K562 (cell line): ENCODE measurements at regions not wholly inside any gene's neighbourhood (a gene's known extent, or its start where the extent isn't known, plus 50 kb on each side); places are given as distances from the start of the nearest gene placed in this dataset.

Experiments used
- ATAC-seq: fragments of 200-7000 bp; cut with Tn5 transposase; 3 replicates; pipeline ENCODE4 v1.9.1; 2020; ENCODE audit warnings: moderate library complexity
- BruUV-seq: library from RNA; stranded (reverse); fragments of 400-500 nt; replicated peaks from 2 replicates; lab custom pipeline; 2021; lab: Mats Ljungman, UMichigan
- CTCF ChIA-PET: fragments of 300-600 bp; formaldehyde crosslinking; extraction: SDS; loops from one replicate; lab custom pipeline; 2021; ENCODE audit warnings: low intra/inter-chr PET ratio; lab: Yijun Ruan, JAX
- POLR2A ChIA-PET: fragments of 300-600, 350-650 bp; sonication (Branson Sonifier 250); formaldehyde crosslinking; extraction: SDS; loops from one replicate; lab custom pipeline; 2021; ENCODE audit warnings: antibody characterized with exemption, inconsistent platforms; lab: Yijun Ruan, JAX
- DNase-seq, 4 experiments: peaks; one replicate each; pipeline versions ENCODE4 v3.0.0 to v3.0.0-alpha.2; 2011 to 2018; ENCODE audit warnings: low spot score in 3 of 4, mixed read lengths in 3 of 4; ENCODE audit errors: extremely low read depth in 1 of 4
- FAIRE-seq: peaks from 2 replicates; lab custom pipeline; 2011; peaks lifted over from hg19 to GRCh38; lab: Jason Lieb, UNC
- H2AFZ ChIP-seq: 2 replicates; pipeline ENCODE4 v1.6.0; 2011; ENCODE audit warnings: low read depth, low read length, control low read depth, inconsistent platforms
- H3K27ac ChIP-seq: fragments of 200-600 bp; 3 replicates; pipeline ENCODE4 v1.8.0; 2011; ENCODE audit warnings: low read depth, mild to moderate bottlenecking, control low read depth, inconsistent platforms, low read length, moderate library complexity, mixed read lengths; ENCODE audit errors: extremely low read depth
- H3K27me3 ChIP-seq, 2 experiments: fragments of 300-600 bp in 1 of 2; 2 replicates in 1 of 2; 3 replicates in 1 of 2; pipeline versions ENCODE4 v1.6.0 to v1.8.0; 2011; ENCODE audit warnings: inconsistent platforms in 2 of 2, low read length in 2 of 2, mild to moderate bottlenecking in 1 of 2, mixed read lengths in 1 of 2, moderate library complexity in 1 of 2; ENCODE audit not compliant: control insufficient read depth in 2 of 2, insufficient read depth in 2 of 2
- H3K36me3 ChIP-seq: fragments of 300-600 bp; 3 replicates; pipeline ENCODE4 v1.8.0; 2011; ENCODE audit warnings: mild to moderate bottlenecking, low read length, inconsistent platforms; ENCODE audit not compliant: control insufficient read depth, insufficient read depth
- H3K4me1 ChIP-seq, 2 experiments: fragments of 200-600 bp in 1 of 2; replicated peaks in 1 of 2; 2 replicates in 1 of 2; 3 replicates in 1 of 2; pipeline versions ENCODE4 v1.5.1 to v1.8.0; 2011; ENCODE audit warnings: inconsistent platforms in 2 of 2, low read length in 2 of 2, mild to moderate bottlenecking in 1 of 2, mixed read lengths in 1 of 2, moderate library complexity in 1 of 2; ENCODE audit not compliant: control insufficient read depth in 2 of 2, insufficient read depth in 2 of 2
- H3K4me2 ChIP-seq: 2 replicates; pipeline ENCODE4 v1.6.1; 2011; ENCODE audit warnings: low read length, control low read depth, inconsistent platforms, mixed read lengths; ENCODE audit not compliant: insufficient read depth
- H3K4me3 ChIP-seq: fragments of 200-600 bp; sonication (generic), shearing (Covaris generic); 2 replicates; pipeline ENCODE4 v1.5.1; 2016; ENCODE audit warnings: control low read depth, inconsistent platforms
- H3K79me2 ChIP-seq: fragments of 200-600 bp; 3 replicates; pipeline ENCODE4 v1.8.0; 2011; ENCODE audit warnings: low read length, inconsistent platforms; ENCODE audit not compliant: control insufficient read depth, insufficient read depth
- H3K9ac ChIP-seq, 2 experiments: 2 replicates each; pipeline versions ENCODE4 v1.6.0 to v1.6.1; 2011; ENCODE audit warnings: low read depth in 2 of 2, low read length in 2 of 2, control low read depth in 1 of 2, inconsistent platforms in 1 of 2, mild to moderate bottlenecking in 1 of 2, mixed read lengths in 1 of 2; ENCODE audit not compliant: insufficient read depth in 1 of 2
- H3K9me1 ChIP-seq: one replicate; pipeline ENCODE4 v1.6.0; 2011; ENCODE audit warnings: inconsistent platforms, mild to moderate bottlenecking, low read length, moderate library complexity; ENCODE audit not compliant: control insufficient read depth, insufficient read depth
- H3K9me3 ChIP-seq: replicated peaks from 2 replicates; pipeline ENCODE4 v1.5.1; 2011; ENCODE audit warnings: low read depth, low read length, inconsistent platforms; ENCODE audit not compliant: control insufficient read depth, insufficient read depth
- H4K20me1 ChIP-seq: replicated peaks from 2 replicates; pipeline ENCODE4 v1.6.1; 2011; ENCODE audit warnings: low read length, inconsistent platforms, mixed read lengths; ENCODE audit not compliant: control insufficient read depth, insufficient read depth
- ARID1B ChIP-seq: fragments of 450-650 bp; IDR thresholded peaks from 2 replicates; pipeline ENCODE4 v1.6.1; 2016; ENCODE audit warnings: antibody characterized with exemption, mild to moderate bottlenecking, inconsistent platforms
- GTF2A2 ChIP-seq: IDR thresholded peaks from 2 replicates; pipeline ENCODE4 v1.6.1; 2016; ENCODE audit warnings: mild to moderate bottlenecking, missing genetic modification characterization, missing compliant biosample characterization
- HEY1 ChIP-seq: fragments of 250-450 bp; sonication (Bioruptor Pico); IDR thresholded peaks from 2 replicates; pipeline ENCODE4 v1.5.0; 2020; ENCODE audit warnings: mild to moderate bottlenecking, moderate library complexity, borderline replicate concordance
- HNRNPH1 ChIP-seq: fragments of 200-400 bp; formaldehyde crosslinking; optimal IDR thresholded peaks from 2 replicates; pipeline ENCODE3; 2017; ENCODE audit warnings: low read depth, mild to moderate bottlenecking, low read length, moderate library complexity
- MAFF ChIP-seq: IDR thresholded peaks from 2 replicates; pipeline ENCODE4 v1.6.1; 2012; ENCODE audit warnings: low read length, improper control_type of control experiment
- MAZ ChIP-seq, 2 experiments: fragments of 450-650 bp in 1 of 2; sonication (generic) in 1 of 2; formaldehyde crosslinking; IDR thresholded peaks in 1 of 2; conservative IDR thresholded peaks in 1 of 2; 2 replicates each; pipeline versions ENCODE4 v1.4.0 to v1.5.0; 2020; ENCODE audit warnings: mild to moderate bottlenecking in 1 of 2, missing genetic modification reagents in 1 of 2
- MECOM ChIP-seq: fragments of 250-450 bp; sonication (Bioruptor Pico); IDR thresholded peaks from 2 replicates; pipeline ENCODE4 v1.8.0; 2022; ENCODE audit warnings: inconsistent platforms
- NCOA4 ChIP-seq: fragments of 450-650 bp; IDR thresholded peaks from 2 replicates; pipeline ENCODE4 v1.6.1; 2018; ENCODE audit warnings: mild to moderate bottlenecking; ENCODE audit not compliant: partially characterized antibody
- PHF20 ChIP-seq: fragments of 450-650 bp; IDR thresholded peaks from 2 replicates; pipeline ENCODE4 v1.6.1; 2018; ENCODE audit not compliant: partially characterized antibody
- PHF8 ChIP-seq: fragments of 200-600 bp; sonication (generic); IDR thresholded peaks from 2 replicates; pipeline ENCODE4 v1.6.1; 2012; ENCODE audit warnings: mixed run types, mild to moderate bottlenecking, inconsistent platforms, low read length, moderate library complexity, borderline replicate concordance
- RBM22 ChIP-seq: fragments of 200-400 bp; formaldehyde crosslinking; IDR thresholded peaks from 2 replicates; pipeline ENCODE4 v1.6.1; 2018; ENCODE audit warnings: low read length, low read depth; ENCODE audit not compliant: poor library complexity, severe bottlenecking
- TBP ChIP-seq: optimal IDR thresholded peaks from 2 replicates; pipeline ENCODE3; 2011; ENCODE audit warnings: low read depth, low read length, improper control_type of control experiment
- ZFP1 ChIP-seq: fragments of 450-650 bp; formaldehyde crosslinking; IDR thresholded peaks from 2 replicates; pipeline ENCODE4 v1.4.0; 2020; ENCODE audit warnings: mild to moderate bottlenecking, mixed read lengths
- ZNF174 ChIP-seq: fragments of 250-450 bp; sonication (Bioruptor Pico); IDR thresholded peaks from 2 replicates; pipeline ENCODE4 v1.4.0; 2020; ENCODE audit warnings: mild to moderate bottlenecking
- ZNF766 ChIP-seq: fragments of 200-800 bp; sonication (Bioruptor generic); conservative IDR thresholded peaks from 2 replicates; pipeline ENCODE4 v1.6.1; 2016; ENCODE audit warnings: missing genetic modification characterization, missing compliant biosample characterization
- ZNF830 ChIP-seq: fragments of 250-450 bp; sonication (Bioruptor Pico); IDR thresholded peaks from 2 replicates; pipeline ENCODE4 v1.5.0; 2021; ENCODE audit warnings: mild to moderate bottlenecking
- WGBS: fragments of 100-300 bp; shearing (Covaris generic); methylation state at CpG from one replicate; pipeline ENCODE4 v1.1.6; 2016; ENCODE audit warnings: low coverage, mixed read lengths; ENCODE audit not compliant: insufficient coverage; ENCODE audit errors: missing lambda C conversion rate; 5-methylcytosine and 5-hydroxymethylcytosine counted together
- in situ Hi-C: fragments of 300-500 bp; cut with MboI; formaldehyde crosslinking; loops from 4 replicates; pipeline ENCODE4 v1.15.0; 2018; ENCODE audit warnings: inconsistent platforms, mixed read lengths
- intact Hi-C: fragments of 100-400 bp; cut with micrococcal nuclease; formaldehyde crosslinking; loops from 2 replicates; pipeline ENCODE4 v1.14.2; 2022
- TF ChIP-seq, protein P1 (sequence below): fragments of 450-650 bp; formaldehyde crosslinking; IDR thresholded peaks from 2 replicates; pipeline ENCODE4 v1.4.0; 2020; ENCODE audit warnings: mild to moderate bottlenecking
- TF ChIP-seq, protein P2 (sequence below): fragments of 450-650 bp; formaldehyde crosslinking; conservative IDR thresholded peaks from 2 replicates; pipeline ENCODE4 v1.4.0; 2022; ENCODE audit warnings: mild to moderate bottlenecking, missing genetic modification characterization
- TF ChIP-seq, protein P3 (sequence below), 2 experiments: fragments of 200-800 bp in 1 of 2; sonication (Bioruptor generic) in 1 of 2; sonication (generic) in 1 of 2; formaldehyde crosslinking in 1 of 2; IDR thresholded peaks in 1 of 2; conservative IDR thresholded peaks in 1 of 2; 2 replicates each; pipeline versions ENCODE4 v1.5.0 to v1.6.1; 2016 to 2020; ENCODE audit warnings: missing compliant biosample characterization in 1 of 2, missing genetic modification characterization in 1 of 2, missing genetic modification reagents in 1 of 2

DNA sequence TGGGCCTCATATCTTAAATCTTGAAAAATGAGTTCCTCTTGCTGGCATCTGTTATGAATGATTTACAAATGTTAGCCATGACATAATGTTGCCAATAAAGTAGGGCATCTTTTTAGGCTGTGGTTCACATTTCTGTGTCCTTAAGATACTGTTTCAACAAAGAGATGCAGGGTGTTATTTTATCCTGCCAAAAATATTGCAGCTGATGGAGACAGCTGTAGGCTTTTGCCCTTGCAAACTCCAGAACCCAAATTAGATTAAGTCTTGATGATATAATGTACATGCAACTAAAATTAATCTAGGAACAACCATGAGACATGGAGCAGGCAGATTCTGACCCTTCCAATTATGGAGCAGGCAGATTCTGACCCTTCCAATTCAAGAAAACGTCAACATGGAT lies 228.2 kb upstream of the GRIN3A start:
- no peak for DNase-seq
- H4K20me1 ChIP-seq: no peaks in the 10 kb centered on the region
- BruUV-seq: no TSS peak
- no peaks in the 10 kb centered on the region for H3K9me3 ChIP-seq
- CTCF ChIA-PET: no interaction called here
- H3K9ac ChIP-seq: no peak overlapping the region
- H3K9me1 ChIP-seq: no peaks in the 10 kb centered on the region
- in situ Hi-C loops: no loop called here
- H3K79me2 ChIP-seq: no peaks in the 10 kb centered on the region
- H3K4me3 ChIP-seq: no peak overlapping the region
- H3K36me3 ChIP-seq: no peaks in the 10 kb centered on the region
- H3K27ac ChIP-seq: no peak overlapping the region
- FAIRE-seq: no peak
- no peak overlapping the region for H3K4me2 ChIP-seq
- WGBS: 12% methylated on average over 1 of the region's 1 CpG
- no peak for ATAC-seq
- no peaks in the 10 kb centered on the region for H3K4me1 ChIP-seq
- H3K27me3 ChIP-seq: no peaks in the 10 kb centered on the region
- H2AFZ ChIP-seq: no peak overlapping the region
- TF ChIP-seq ZNF766 (no peak), NCOA4 (no peak), ZFP1 (CRISPR knock-in tag) (no peak), PHF8 (no peak), ARID1B (no peak), GTF2A2 (no peak), HNRNPH1 (no peak), MAFF (no peak), MAZ (CRISPR knock-in tag; conservative IDR thresholded peaks at IDR 0.05 in 1 of 2, IDR thresholded peaks at IDR 0.05 in 1 of 2) (no peak), HEY1 (no peak), ZNF174 (CRISPR knock-in tag) (no peak), ZNF830 (CRISPR knock-in tag) (no peak), PHF20 (no peak), RBM22 (no peak), MECOM (CRISPR knock-in tag) (no peak), TBP (no peak)
- TF ChIP-seq, protein P1, sequence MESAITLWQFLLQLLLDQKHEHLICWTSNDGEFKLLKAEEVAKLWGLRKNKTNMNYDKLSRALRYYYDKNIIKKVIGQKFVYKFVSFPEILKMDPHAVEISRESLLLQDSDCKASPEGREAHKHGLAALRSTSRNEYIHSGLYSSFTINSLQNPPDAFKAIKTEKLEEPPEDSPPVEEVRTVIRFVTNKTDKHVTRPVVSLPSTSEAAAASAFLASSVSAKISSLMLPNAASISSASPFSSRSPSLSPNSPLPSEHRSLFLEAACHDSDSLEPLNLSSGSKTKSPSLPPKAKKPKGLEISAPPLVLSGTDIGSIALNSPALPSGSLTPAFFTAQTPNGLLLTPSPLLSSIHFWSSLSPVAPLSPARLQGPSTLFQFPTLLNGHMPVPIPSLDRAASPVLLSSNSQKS (CRISPR knock-in tag): no peak
- TF ChIP-seq, protein P2, sequence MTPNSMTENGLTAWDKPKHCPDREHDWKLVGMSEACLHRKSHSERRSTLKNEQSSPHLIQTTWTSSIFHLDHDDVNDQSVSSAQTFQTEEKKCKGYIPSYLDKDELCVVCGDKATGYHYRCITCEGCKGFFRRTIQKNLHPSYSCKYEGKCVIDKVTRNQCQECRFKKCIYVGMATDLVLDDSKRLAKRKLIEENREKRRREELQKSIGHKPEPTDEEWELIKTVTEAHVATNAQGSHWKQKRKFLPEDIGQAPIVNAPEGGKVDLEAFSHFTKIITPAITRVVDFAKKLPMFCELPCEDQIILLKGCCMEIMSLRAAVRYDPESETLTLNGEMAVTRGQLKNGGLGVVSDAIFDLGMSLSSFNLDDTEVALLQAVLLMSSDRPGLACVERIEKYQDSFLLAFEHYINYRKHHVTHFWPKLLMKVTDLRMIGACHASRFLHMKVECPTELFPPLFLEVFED: no peak
- TF ChIP-seq, protein P3, sequence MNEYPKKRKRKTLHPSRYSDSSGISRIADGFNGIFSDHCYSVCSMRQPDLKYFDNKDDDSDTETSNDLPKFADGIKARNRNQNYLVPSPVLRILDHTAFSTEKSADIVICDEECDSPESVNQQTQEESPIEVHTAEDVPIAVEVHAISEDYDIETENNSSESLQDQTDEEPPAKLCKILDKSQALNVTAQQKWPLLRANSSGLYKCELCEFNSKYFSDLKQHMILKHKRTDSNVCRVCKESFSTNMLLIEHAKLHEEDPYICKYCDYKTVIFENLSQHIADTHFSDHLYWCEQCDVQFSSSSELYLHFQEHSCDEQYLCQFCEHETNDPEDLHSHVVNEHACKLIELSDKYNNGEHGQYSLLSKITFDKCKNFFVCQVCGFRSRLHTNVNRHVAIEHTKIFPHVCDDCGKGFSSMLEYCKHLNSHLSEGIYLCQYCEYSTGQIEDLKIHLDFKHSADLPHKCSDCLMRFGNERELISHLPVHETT (CRISPR knock-in tag; conservative IDR thresholded peaks at IDR 0.05 in 1 of 2, IDR thresholded peaks at IDR 0.05 in 1 of 2): no peak
- intact Hi-C loops: no loop called here
- POLR2A ChIA-PET: no interaction called here
